GM12872 (cell line): ENCODE measurements at regions not wholly inside any gene's neighbourhood (a gene's known extent, or its start where the extent isn't known, plus 50 kb on each side); places are given as distances from the start of the nearest gene placed in this dataset.

Experiments used
- CTCF ChIP-seq: IDR thresholded peaks from 3 replicates; pipeline ENCODE4 v1.5.1; 2011; ENCODE audit warnings: low read depth, mild to moderate bottlenecking, low read length, moderate library complexity; ENCODE audit not compliant: insufficient read depth

- TF ChIP-seq CTCF: no peak
Observed at GRCh38 chr2:35337922-35338321, 1017.7 kb upstream of the CRIM1 start.

GRCh38 chr2:35314049-35314448 lies 1041.5 kb upstream of the CRIM1 start:
- TF ChIP-seq CTCF: no peak

- no peak for TF ChIP-seq CTCF
Observed at GRCh38 chr2:35301369-35301768, 1054.2 kb upstream of the CRIM1 start.

- TF ChIP-seq CTCF: no peak
Observed at GRCh38 chr2:35298493-35298892, 1057.1 kb upstream of the CRIM1 start.

GRCh38 chr2:35297403-35297802 lies 1058.2 kb upstream of the CRIM1 start:
- TF ChIP-seq CTCF: no peak

GRCh38 chr2:35294636-35295263 lies 1060.8 kb upstream of the CRIM1 start:
- TF ChIP-seq CTCF: no peak

GRCh38 chr2:35293261-35293660 lies 1062.3 kb upstream of the CRIM1 start:
- TF ChIP-seq CTCF: no peak

GRCh38 chr2:35292199-35292598 lies 1063.4 kb upstream of the CRIM1 start:
- TF ChIP-seq CTCF: no peak
